H1 (cell line): ENCODE measurements at regions not wholly inside any gene's neighbourhood (a gene's known extent, or its start where the extent isn't known, plus 50 kb on each side); places are given as distances from the start of the nearest gene placed in this dataset.

ENCODE experiments used
- CHD7 ChIP-seq: fragments of 300-600 bp; sonication (generic); IDR thresholded peaks from 2 replicates; pipeline ENCODE4 v1.7.1; 2012; ENCODE audit warnings: low read length, moderate library complexity, mild to moderate bottlenecking, inconsistent platforms; ENCODE audit not compliant: insufficient replicate concordance
- CTCF ChIP-seq, 3 experiments: IDR thresholded peaks; 1 replicate in 2 of 3; 2 replicates in 1 of 3; pipeline versions ENCODE4 v1.5.1 to v1.6.1; 2011; ENCODE audit warnings: low read length in 3 of 3, mild to moderate bottlenecking in 3 of 3, inconsistent platforms in 2 of 3, low read depth in 1 of 3, moderate library complexity in 1 of 3; ENCODE audit not compliant: insufficient read depth in 1 of 3; ENCODE audit errors: control extremely low read depth in 1 of 3
- EZH2 ChIP-seq: fragments of 200-600 bp; sonication (generic); IDR thresholded peaks from 2 replicates; pipeline ENCODE4 v1.7.1; 2012; ENCODE audit warnings: low read depth, mild to moderate bottlenecking, moderate library complexity, low read length, inconsistent platforms; ENCODE audit not compliant: severe bottlenecking
- GABPA ChIP-seq: IDR thresholded peaks from 2 replicates; pipeline ENCODE4 v1.6.1; 2011; ENCODE audit warnings: mild to moderate bottlenecking, low read length, moderate library complexity, borderline replicate concordance; ENCODE audit not compliant: insufficient read depth
- PHF8 ChIP-seq: fragments of 200-600 bp; sonication (generic); conservative IDR thresholded peaks from 2 replicates; pipeline ENCODE4 v1.7.1; 2012; ENCODE audit warnings: low read depth, mild to moderate bottlenecking, inconsistent platforms, low read length, moderate library complexity
- POLR2A ChIP-seq, 2 experiments: IDR thresholded peaks; 1 replicate in 1 of 2; 2 replicates in 1 of 2; pipeline ENCODE4 v1.6.1; 2011; ENCODE audit warnings: low read depth in 2 of 2, low read length in 2 of 2, mild to moderate bottlenecking in 2 of 2; ENCODE audit errors: control extremely low read depth in 1 of 2
- RAD21 ChIP-seq, 2 experiments: IDR thresholded peaks in 1 of 2; conservative IDR thresholded peaks in 1 of 2; 2 replicates each; pipeline ENCODE4 v1.6.1; 2011; ENCODE audit warnings: low read depth in 2 of 2, low read length in 2 of 2, improper control_type of control experiment in 1 of 2, inconsistent platforms in 1 of 2, mild to moderate bottlenecking in 1 of 2, moderate library complexity in 1 of 2
- RNF2 ChIP-seq: fragments of 200-900, 300-1000 bp; sonication (generic); IDR thresholded peaks from 2 replicates; pipeline ENCODE4 v1.7.1; 2016; ENCODE audit warnings: borderline replicate concordance, low read depth, mild to moderate bottlenecking, antibody characterized with exemption, low read length; ENCODE audit not compliant: poor library complexity, severe bottlenecking; ENCODE audit errors: missing control alignments
- SIN3A ChIP-seq, 2 experiments: IDR thresholded peaks in 1 of 2; conservative IDR thresholded peaks in 1 of 2; 2 replicates each; pipeline ENCODE4 v1.6.1; 2011 to 2012; ENCODE audit warnings: low read length in 2 of 2, improper control_type of control experiment in 1 of 2, low read depth in 1 of 2, mild to moderate bottlenecking in 1 of 2
- SP1 ChIP-seq: IDR thresholded peaks from 2 replicates; pipeline ENCODE4 v1.6.1; 2011; ENCODE audit warnings: low read depth, low read length
- SRF ChIP-seq: IDR thresholded peaks from 2 replicates; pipeline ENCODE4 v1.6.1; 2011; ENCODE audit warnings: mild to moderate bottlenecking, low read depth, low read length, moderate library complexity
- TAF1 ChIP-seq: IDR thresholded peaks from 2 replicates; pipeline ENCODE4 v1.6.1; 2011; ENCODE audit warnings: mild to moderate bottlenecking, low read depth, low read length
- YY1 ChIP-seq: IDR thresholded peaks from 2 replicates; pipeline ENCODE4 v1.6.1; 2011; ENCODE audit warnings: low read depth, mild to moderate bottlenecking, low read length

GRCh38 chrX:4932790-4933189, 1219.3 kb upstream of the PRKX start:
- TF ChIP-seq SRF (no peak), YY1 (no peak), EZH2 (no peak), TAF1 (no peak), SP1 (no peak), SIN3A (conservative IDR thresholded peaks at IDR 0.05 in 1 of 2, IDR thresholded peaks at IDR 0.05 in 1 of 2; ENCODE audit: low read depth in 1 of 2, low read length in 2 of 2) (no peak), POLR2A (IDR thresholded peaks at IDR 0.05; ENCODE audit: control extremely low read depth in 1 of 2, low read depth in 2 of 2, low read length in 2 of 2) (no peak), GABPA (no peak), CTCF (IDR thresholded peaks at IDR 0.05; ENCODE audit: control extremely low read depth in 1 of 3, insufficient read depth in 1 of 3, low read depth in 1 of 3, low read length in 3 of 3) (no peak), RAD21 (IDR thresholded peaks at IDR 0.05 in 1 of 2, conservative IDR thresholded peaks at IDR 0.05 in 1 of 2; ENCODE audit: low read depth in 2 of 2, low read length in 2 of 2) (no peak), PHF8 (no peak), RNF2 (no peak), CHD7 (no peak)
